ENCODE measurements at regions not wholly inside any gene's neighbourhood (a gene's known extent, or its start where the extent isn't known, plus 50 kb on each side); places are given as distances from the start of the nearest gene placed in this dataset.

GRCh38 chr5:74040065-74040551, 414.1 kb downstream of the ARHGEF28 start:
- no peak for TF ChIP-seq ZNF274 (IDR thresholded peaks at IDR 0.05; ENCODE audit: low read depth, low read length)
- H3K4me3 ChIP-seq (ENCODE audit: low read length) = no peak overlapping the region

GRCh38 chr5:74037321-74037720, 411.3 kb downstream of the ARHGEF28 start:
- no peak overlapping the region for H3K4me3 ChIP-seq (ENCODE audit: low read length)
- TF ChIP-seq ZNF274 (IDR thresholded peaks at IDR 0.05; ENCODE audit: low read depth, low read length) = no peak

- no peak overlapping the region for H3K4me3 ChIP-seq (ENCODE audit: low read length)
- TF ChIP-seq ZNF274 (IDR thresholded peaks at IDR 0.05; ENCODE audit: low read depth, low read length) = no peak
These were observed 409.5 kb downstream of the ARHGEF28 start for GRCh38 chr5:74035521-74035937.

GRCh38 chr5:74034733-74035132, 408.7 kb downstream of the ARHGEF28 start:
- no peak for TF ChIP-seq ZNF274 (IDR thresholded peaks at IDR 0.05; ENCODE audit: low read depth, low read length)
- no peak overlapping the region for H3K4me3 ChIP-seq (ENCODE audit: low read length)

- H3K4me3 ChIP-seq (ENCODE audit: low read length) = no peak overlapping the region
- TF ChIP-seq ZNF274 (IDR thresholded peaks at IDR 0.05; ENCODE audit: low read depth, low read length) = no peak
These were observed 406.6 kb downstream of the ARHGEF28 start for GRCh38 chr5:74032617-74033016.

GRCh38 chr5:74031536-74031935, 405.5 kb downstream of the ARHGEF28 start:
- no peak for TF ChIP-seq ZNF274 (IDR thresholded peaks at IDR 0.05; ENCODE audit: low read depth, low read length)

GRCh38 chr5:74030821-74031220, 404.8 kb downstream of the ARHGEF28 start:
- no peak for TF ChIP-seq ZNF274 (IDR thresholded peaks at IDR 0.05; ENCODE audit: low read depth, low read length)
- no peak overlapping the region for H3K4me3 ChIP-seq (ENCODE audit: low read length)

More at GRCh38 chr5:74031536-74031935, 405.5 kb downstream of the ARHGEF28 start:
- H3K4me3 ChIP-seq (ENCODE audit: low read length) = no peak overlapping the region

- no peak overlapping the region for H3K4me3 ChIP-seq (ENCODE audit: low read length)
- no peak for TF ChIP-seq ZNF274 (IDR thresholded peaks at IDR 0.05; ENCODE audit: low read depth, low read length)
These were observed 404.4 kb downstream of the ARHGEF28 start for GRCh38 chr5:74030371-74030770.

- no peak for TF ChIP-seq ZNF274 (IDR thresholded peaks at IDR 0.05; ENCODE audit: low read depth, low read length)
- no peak overlapping the region for H3K4me3 ChIP-seq (ENCODE audit: low read length)
These were observed 403.0 kb downstream of the ARHGEF28 start for GRCh38 chr5:74028976-74029375.

GRCh38 chr5:74028406-74028805, 402.4 kb downstream of the ARHGEF28 start:
- no peak overlapping the region for H3K4me3 ChIP-seq (ENCODE audit: low read length)
- no peak for TF ChIP-seq ZNF274 (IDR thresholded peaks at IDR 0.05; ENCODE audit: low read depth, low read length)

GRCh38 chr5:74027732-74028338, 401.8 kb downstream of the ARHGEF28 start:
- TF ChIP-seq ZNF274 (IDR thresholded peaks at IDR 0.05; ENCODE audit: low read depth, low read length) = no peak
- no peak overlapping the region for H3K4me3 ChIP-seq (ENCODE audit: low read length)

GRCh38 chr5:74026310-74026709, 400.3 kb downstream of the ARHGEF28 start:
- H3K4me3 ChIP-seq (ENCODE audit: low read length) = no peak overlapping the region
- TF ChIP-seq ZNF274 (IDR thresholded peaks at IDR 0.05; ENCODE audit: low read depth, low read length) = no peak

- TF ChIP-seq ZNF274 (IDR thresholded peaks at IDR 0.05; ENCODE audit: low read depth, low read length) = no peak
These were observed 395.1 kb downstream of the ARHGEF28 start for GRCh38 chr5:74021126-74021525.

GRCh38 chr5:74020503-74020902, 394.5 kb downstream of the ARHGEF28 start:
- H3K4me3 ChIP-seq (ENCODE audit: low read length) = no peak overlapping the region

More at GRCh38 chr5:74021126-74021525, 395.1 kb downstream of the ARHGEF28 start:
- no peak overlapping the region for H3K4me3 ChIP-seq (ENCODE audit: low read length)

GRCh38 chr5:74019923-74020322, 393.9 kb downstream of the ARHGEF28 start:
- H3K4me3 ChIP-seq (ENCODE audit: low read length) = no peak overlapping the region
- no peak for TF ChIP-seq ZNF274 (IDR thresholded peaks at IDR 0.05; ENCODE audit: low read depth, low read length)

More at GRCh38 chr5:74020503-74020902, 394.5 kb downstream of the ARHGEF28 start:
- TF ChIP-seq ZNF274 (IDR thresholded peaks at IDR 0.05; ENCODE audit: low read depth, low read length) = no peak

GRCh38 chr5:74017786-74018211, 391.8 kb downstream of the ARHGEF28 start:
- no peak overlapping the region for H3K4me3 ChIP-seq (ENCODE audit: low read length)
- no peak for TF ChIP-seq ZNF274 (IDR thresholded peaks at IDR 0.05; ENCODE audit: low read depth, low read length)
